T-helper 2 cell treated with Interferon-gamma antibody and Interleukin-4, amounts not matched to agents 5 μg/mL and 100 μg/mL, for 36 hours (primary cell): ENCODE measurements at regions not wholly inside any gene's neighbourhood (a gene's known extent, or its start where the extent isn't known, plus 50 kb on each side); places are given as distances from the start of the nearest gene placed in this dataset.

Experiments
- DNase-seq: peaks from one replicate; pipeline ENCODE4 v3.0.0; 2021; ENCODE audit warnings: low spot score
- H3K27ac Mint-ChIP-seq: one replicate; pipeline ENCODE4 v1.8.0; 2021; ENCODE audit warnings: mild to moderate bottlenecking, mixed read lengths
- H3K27me3 Mint-ChIP-seq: one replicate; pipeline ENCODE4 v1.8.0; 2021; ENCODE audit warnings: low read depth, mixed read lengths
- H3K36me3 Mint-ChIP-seq: one replicate; pipeline ENCODE4 v1.8.0; 2021; ENCODE audit warnings: low read depth, mixed read lengths
- H3K4me1 Mint-ChIP-seq: one replicate; pipeline ENCODE4 v1.8.0; 2021; ENCODE audit warnings: low read depth, mixed read lengths
- H3K4me3 Mint-ChIP-seq: one replicate; pipeline ENCODE4 v1.8.0; 2022; ENCODE audit warnings: mild to moderate bottlenecking, moderate library complexity, mixed read lengths
- H3K9me3 Mint-ChIP-seq: one replicate; pipeline ENCODE4 v1.8.0; 2021; ENCODE audit warnings: mixed read lengths

GRCh38 chr3:174784206-174784934 lies 74.8 kb upstream of the NAALADL2 start:
- Mint-ChIP-seq H3K36me3 (no peaks in the 10 kb centered on the region), H3K9me3 (peaks cover 10% of the 10 kb centered on the region), H3K4me1 (no peaks in the 10 kb centered on the region), H3K27me3 (no peaks in the 10 kb centered on the region), H3K4me3 (no peak overlapping the region), H3K27ac (no peak overlapping the region)
- DNase-seq = no peak

GRCh38 chr3:174786825-174787224 lies 72.3 kb upstream of the NAALADL2 start:
- Mint-ChIP-seq H3K4me3 (no peak overlapping the region), H3K9me3 (peaks cover 10% of the 10 kb centered on the region), H3K36me3 (no peaks in the 10 kb centered on the region), H3K4me1 (no peaks in the 10 kb centered on the region), H3K27ac (no peak overlapping the region), H3K27me3 (no peaks in the 10 kb centered on the region)
- DNase-seq = no peak

- Mint-ChIP-seq H3K36me3 (no peaks in the 10 kb centered on the region), H3K4me3 (no peak overlapping the region), H3K27ac (no peak overlapping the region), H3K27me3 (no peaks in the 10 kb centered on the region), H3K4me1 (no peaks in the 10 kb centered on the region), H3K9me3 (no peaks in the 10 kb centered on the region)
- DNase-seq = no peak
Observed at GRCh38 chr3:174791161-174791560, 68.0 kb upstream of the NAALADL2 start.

GRCh38 chr3:174792864-174793263 lies 66.3 kb upstream of the NAALADL2 start:
- no peak for DNase-seq
- Mint-ChIP-seq H3K36me3 (no peaks in the 10 kb centered on the region), H3K27ac (no peak overlapping the region), H3K4me3 (no peak overlapping the region), H3K9me3 (peaks cover 3% of the 10 kb centered on the region), H3K27me3 (no peaks in the 10 kb centered on the region), H3K4me1 (no peaks in the 10 kb centered on the region)
